Bronchial epithelial cell (primary cell): ENCODE measurements at regions not wholly inside any gene's neighbourhood (a gene's known extent, or its start where the extent isn't known, plus 50 kb on each side); places are given as distances from the start of the nearest gene placed in this dataset.

Source experiments
- DNase-seq: peaks from one replicate; pipeline ENCODE4 v3.0.0-alpha.2; 2010; ENCODE audit warnings: low read depth
- FAIRE-seq: peaks from 2 replicates; lab custom pipeline; 2011; peaks lifted over from hg19 to GRCh38; lab: Jason Lieb, UNC
- H3K27me3 ChIP-seq: 2 replicates; pipeline ENCODE4 v1.5.1; 2011; ENCODE audit warnings: low read length; ENCODE audit not compliant: control insufficient read depth, insufficient read depth
- H3K36me3 ChIP-seq: 2 replicates; pipeline ENCODE4 v1.5.1; 2011; ENCODE audit warnings: low read length; ENCODE audit not compliant: control insufficient read depth, insufficient read depth
- H3K4me3 ChIP-seq: 2 replicates; pipeline ENCODE4 v1.5.1; 2011; ENCODE audit warnings: mild to moderate bottlenecking, low read depth, low read length, control low read depth
- CTCF ChIP-seq: IDR thresholded peaks from 2 replicates; pipeline ENCODE4 v1.5.1; 2011; ENCODE audit warnings: mild to moderate bottlenecking, moderate library complexity, low read length, control low read depth, inconsistent platforms; ENCODE audit not compliant: insufficient read depth, severe bottlenecking

- Histone ChIP-seq H3K4me3 (no peak overlapping the region), H3K27me3 (no peaks in the 10 kb centered on the region), H3K36me3 (no peaks in the 10 kb centered on the region)
- no peak for TF ChIP-seq CTCF
- no peak for FAIRE-seq
- DNase-seq, result no peak
Measured at GRCh38 chr1:5373281-5373680, 618.9 kb downstream of the NPHP4 start.

DNA sequence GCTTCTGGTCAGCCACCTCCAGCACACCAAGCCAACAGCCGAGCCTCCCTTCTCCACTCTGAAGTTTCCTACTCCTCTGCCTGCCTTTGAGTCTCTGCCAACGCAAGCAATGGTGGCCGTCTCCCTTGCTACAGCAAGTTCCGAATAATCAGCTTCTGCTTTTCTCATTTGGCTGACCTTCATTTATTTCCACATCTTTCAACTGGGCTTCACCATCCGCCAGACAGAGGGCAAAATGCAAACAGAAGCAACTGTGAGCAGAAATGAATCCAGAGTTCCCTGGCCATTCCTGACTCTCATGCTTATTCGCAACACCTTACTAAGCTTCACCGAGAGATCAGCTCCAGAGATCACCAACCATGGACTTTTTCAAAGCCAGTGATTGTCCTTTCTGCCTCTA, 621.0 kb downstream of the NPHP4 start:
- Histone ChIP-seq H3K27me3 (no peaks in the 10 kb centered on the region), H3K4me3 (no peak overlapping the region), H3K36me3 (no peaks in the 10 kb centered on the region)
- FAIRE-seq (no peak), DNase-seq (no peak)
- TF ChIP-seq CTCF, result no peak

DNA sequence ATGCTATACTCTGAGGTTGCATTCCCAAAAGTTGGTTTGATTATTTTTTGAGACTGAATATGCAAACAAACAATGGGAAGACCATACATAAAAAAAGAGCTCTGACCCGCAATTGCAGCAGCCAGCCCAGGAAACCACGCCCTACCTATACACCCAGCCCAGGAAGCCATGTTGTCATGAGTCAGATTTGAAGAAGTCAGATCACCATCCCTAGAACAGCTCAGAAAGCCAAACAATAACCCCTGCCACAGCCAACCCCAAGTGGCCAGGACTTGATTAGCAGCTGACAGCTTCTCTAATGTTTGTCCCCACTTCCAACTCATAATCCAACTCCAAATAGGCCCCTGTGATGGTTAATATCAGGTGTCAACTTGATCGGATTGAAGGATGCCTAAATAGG, 621.9 kb downstream of the NPHP4 start:
- DNase-seq (peak; percentile 53), FAIRE-seq (no peak)
- Histone ChIP-seq H3K4me3 (no peak overlapping the region), H3K27me3 (no peaks in the 10 kb centered on the region), H3K36me3 (no peaks in the 10 kb centered on the region)
- TF ChIP-seq CTCF, result no peak

DNA sequence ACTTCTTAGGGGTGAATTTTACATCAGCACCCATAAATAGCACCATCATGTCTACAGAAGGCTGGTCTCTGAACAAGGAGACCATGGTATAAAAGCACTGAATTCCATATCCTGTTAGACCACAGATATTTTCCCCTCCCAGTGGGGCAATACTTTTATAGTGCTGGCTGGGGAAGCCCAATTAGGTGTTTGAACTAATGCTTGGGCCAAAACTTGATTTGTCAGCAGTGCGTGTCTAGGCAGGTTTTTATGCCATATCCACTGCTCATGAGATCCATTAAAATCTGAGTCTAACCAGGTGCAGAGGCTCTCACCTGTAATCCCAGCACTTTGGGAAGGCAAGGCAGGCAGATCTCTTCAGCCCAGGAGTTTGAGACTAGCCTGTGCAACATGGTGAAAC, 623.0 kb downstream of the NPHP4 start:
- FAIRE-seq (no peak), DNase-seq (peak; percentile 65)
- Histone ChIP-seq H3K27me3 (no peaks in the 10 kb centered on the region), H3K4me3 (no peak overlapping the region), H3K36me3 (no peaks in the 10 kb centered on the region)
- no peak for TF ChIP-seq CTCF

GRCh38 chr1:5368201-5368600, 624.0 kb downstream of the NPHP4 start:
- H3K4me3 ChIP-seq, result no peak overlapping the region
- no peak for TF ChIP-seq CTCF
- no peaks in the 10 kb centered on the region for H3K27me3 ChIP-seq
- FAIRE-seq (no peak), DNase-seq (no peak)
- H3K36me3 ChIP-seq, result no peaks in the 10 kb centered on the region

- Histone ChIP-seq H3K27me3 (no peaks in the 10 kb centered on the region), H3K36me3 (no peaks in the 10 kb centered on the region), H3K4me3 (no peak overlapping the region)
- FAIRE-seq (no peak), DNase-seq (no peak)
- TF ChIP-seq CTCF, result no peak
Measured at GRCh38 chr1:5367306-5367705, 624.9 kb downstream of the NPHP4 start.
